CD4-positive, alpha-beta T cell (primary cell): ENCODE measurements at regions not wholly inside any gene's neighbourhood (a gene's known extent, or its start where the extent isn't known, plus 50 kb on each side); places are given as distances from the start of the nearest gene placed in this dataset.

ENCODE experiments used
- ATAC-seq: fragments of 200-7000 bp; cut with Tn5 transposase; one replicate; pipeline ENCODE4 v1.10.0; 2022; ENCODE audit warnings: mild to moderate bottlenecking; ENCODE audit not compliant: poor library complexity
- CTCF ChIA-PET: fragments of 350-600 bp; sonication (Branson Sonifier 250); formaldehyde crosslinking; loops from one replicate; lab custom pipeline; 2021; ENCODE audit warnings: antibody characterized with exemption, inconsistent platforms; lab: Charles Lee
- POLR2A ChIA-PET: fragments of 350-600 bp; sonication (Branson Sonifier 250); formaldehyde crosslinking; loops from one replicate; lab custom pipeline; 2021; ENCODE audit warnings: antibody characterized with exemption, inconsistent platforms; lab: Charles Lee
- DNase-seq, 14 experiments: peaks; one replicate each; pipeline ENCODE4 v3.0.0-alpha.2; 2013 to 2020; ENCODE audit warnings: mixed read lengths in 2 of 14
- H3K27ac ChIP-seq, 2 donors: one replicate each; pipeline versions ENCODE4 v1.5.1 to v1.7.0; 2013; ENCODE audit warnings: low read length in 2 of 2, low read depth in 1 of 2, mild to moderate bottlenecking in 1 of 2
- H3K27me3 ChIP-seq, 2 experiments: 1 replicate in 1 of 2; 2 replicates in 1 of 2; pipeline versions ENCODE4 v1.6.1 to v1.7.0; 2013; ENCODE audit warnings: low read length in 2 of 2, control low read depth in 1 of 2, mild to moderate bottlenecking in 1 of 2, moderate library complexity in 1 of 2; ENCODE audit not compliant: insufficient read depth in 2 of 2, control insufficient read depth in 1 of 2
- H3K36me3 ChIP-seq: one replicate; pipeline ENCODE4 v1.6.1; 2013; ENCODE audit warnings: low read length, control low read depth; ENCODE audit not compliant: insufficient read depth
- H3K4me1 ChIP-seq: one replicate; pipeline ENCODE4 v1.6.1; 2013; ENCODE audit warnings: low read length, control low read depth; ENCODE audit not compliant: insufficient read depth
- H3K4me3 ChIP-seq: one replicate; pipeline ENCODE4 v1.5.1; 2013; ENCODE audit warnings: mild to moderate bottlenecking, low read length, moderate library complexity
- H3K9me3 ChIP-seq, 2 experiments: 1 replicate in 1 of 2; 2 replicates in 1 of 2; pipeline versions ENCODE4 v1.6.1 to v1.7.0; 2013; ENCODE audit warnings: low read length in 2 of 2, mild to moderate bottlenecking in 2 of 2, control low read depth in 1 of 2, moderate library complexity in 1 of 2; ENCODE audit not compliant: control insufficient read depth in 1 of 2, insufficient read depth in 1 of 2
- H3K27ac Mint-ChIP-seq: one replicate; pipeline ENCODE4 v1.8.0; 2020; ENCODE audit warnings: mixed read lengths
- H3K27me3 Mint-ChIP-seq: one replicate; pipeline ENCODE4 v1.8.0; 2021; ENCODE audit warnings: mixed read lengths
- H3K36me3 Mint-ChIP-seq: one replicate; pipeline ENCODE4 v1.8.0; 2021; ENCODE audit warnings: low read depth, mixed read lengths
- H3K4me1 Mint-ChIP-seq: one replicate; pipeline ENCODE4 v1.8.0; 2021; ENCODE audit warnings: low read depth, mixed read lengths
- H3K4me3 Mint-ChIP-seq: one replicate; pipeline ENCODE4 v1.8.0; 2020; ENCODE audit warnings: mild to moderate bottlenecking, mixed read lengths
- H3K9me3 Mint-ChIP-seq: one replicate; pipeline ENCODE4 v1.8.0; 2020; ENCODE audit warnings: mixed read lengths
- intact Hi-C, 2 experiments: fragments of 100-400 bp; cut with DNase I in 1 of 2; cut with micrococcal nuclease in 1 of 2; formaldehyde crosslinking; loops; one replicate each; pipeline versions ENCODE4 v1.15.1 to v1.9.0; 2023 to 2025; cut with DNase I, micrococcal nuclease
- TF ChIP-seq, protein P1 (sequence below): fragments of 200-600 bp; IDR thresholded peaks from one replicate; pipeline ENCODE4 v1.8.0; 2022; ENCODE audit warnings: antibody characterized with exemption, mild to moderate bottlenecking

DNA sequence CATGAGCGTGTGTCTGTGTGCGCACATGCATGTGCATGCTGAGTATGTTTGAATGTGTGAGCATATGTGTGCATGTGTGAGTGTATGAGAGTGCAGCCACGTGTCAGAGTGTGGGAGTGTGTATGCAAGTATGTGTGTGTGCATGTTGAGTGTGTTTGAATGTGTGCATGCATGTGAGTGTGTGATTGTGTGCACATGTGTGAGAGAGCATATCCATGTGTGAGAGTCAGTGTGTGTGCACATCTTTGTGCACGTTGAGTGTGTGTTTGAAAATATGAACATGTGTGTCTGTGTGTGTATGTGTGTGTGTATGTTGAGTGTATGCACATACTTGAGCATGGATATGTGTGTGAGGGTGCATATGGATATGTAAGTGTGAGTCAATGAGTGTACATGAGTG is 730.8 kb downstream of the VRK1 start:
- no peaks in the 10 kb centered on the region for H3K36me3 Mint-ChIP-seq
- intact Hi-C loops, result no loop called here
- Histone ChIP-seq H3K4me1 (peaks cover 6% of the 10 kb centered on the region), H3K9me3 (no peaks in the 10 kb centered on the region), H3K27ac (no peak overlapping the region), H3K36me3 (no peaks in the 10 kb centered on the region), H3K27me3 (no peaks in the 10 kb centered on the region), H3K4me3 (no peak overlapping the region)
- no peak for ATAC-seq
- H3K9me3 Mint-ChIP-seq, result no peaks in the 10 kb centered on the region
- no peak for DNase-seq
- H3K27me3 Mint-ChIP-seq, result no peaks in the 10 kb centered on the region
- H3K4me1 Mint-ChIP-seq, result peaks cover 8% of the 10 kb centered on the region
- ChIA-PET CTCF (no interaction called here), POLR2A (no interaction called here)
- TF ChIP-seq, protein P1, sequence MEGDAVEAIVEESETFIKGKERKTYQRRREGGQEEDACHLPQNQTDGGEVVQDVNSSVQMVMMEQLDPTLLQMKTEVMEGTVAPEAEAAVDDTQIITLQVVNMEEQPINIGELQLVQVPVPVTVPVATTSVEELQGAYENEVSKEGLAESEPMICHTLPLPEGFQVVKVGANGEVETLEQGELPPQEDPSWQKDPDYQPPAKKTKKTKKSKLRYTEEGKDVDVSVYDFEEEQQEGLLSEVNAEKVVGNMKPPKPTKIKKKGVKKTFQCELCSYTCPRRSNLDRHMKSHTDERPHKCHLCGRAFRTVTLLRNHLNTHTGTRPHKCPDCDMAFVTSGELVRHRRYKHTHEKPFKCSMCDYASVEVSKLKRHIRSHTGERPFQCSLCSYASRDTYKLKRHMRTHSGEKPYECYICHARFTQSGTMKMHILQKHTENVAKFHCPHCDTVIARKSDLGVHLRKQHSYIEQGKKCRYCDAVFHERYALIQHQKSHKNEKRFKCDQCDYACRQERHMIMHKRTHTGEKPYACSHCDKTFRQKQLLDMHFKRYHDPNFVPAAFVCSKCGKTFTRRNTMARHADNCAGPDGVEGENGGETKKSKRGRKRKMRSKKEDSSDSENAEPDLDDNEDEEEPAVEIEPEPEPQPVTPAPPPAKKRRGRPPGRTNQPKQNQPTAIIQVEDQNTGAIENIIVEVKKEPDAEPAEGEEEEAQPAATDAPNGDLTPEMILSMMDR, result no peak
- H3K27ac Mint-ChIP-seq, result no peak overlapping the region
- H3K4me3 Mint-ChIP-seq, result no peak overlapping the region

DNA sequence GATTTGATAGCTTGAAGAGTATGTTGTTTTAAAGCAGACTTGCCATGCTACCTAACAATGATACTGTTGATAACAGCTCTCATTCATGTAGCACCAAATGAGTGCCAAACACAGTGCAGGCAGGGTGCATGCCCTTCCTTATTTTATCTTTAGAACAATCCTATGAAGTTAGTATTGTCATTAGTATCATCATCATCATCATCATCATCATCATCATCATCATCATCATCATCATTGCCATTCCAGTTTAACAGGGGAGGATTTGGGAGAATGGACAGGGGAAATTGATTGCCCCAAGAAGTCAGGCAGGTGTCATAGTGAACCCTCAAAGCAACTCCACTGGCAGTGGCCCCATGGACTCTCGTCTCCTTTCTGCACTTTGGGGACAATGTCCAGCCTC is 734.9 kb downstream of the VRK1 start:
- Mint-ChIP-seq H3K36me3 (no peaks in the 10 kb centered on the region), H3K4me3 (no peak overlapping the region), H3K4me1 (no peaks in the 10 kb centered on the region), H3K27me3 (no peaks in the 10 kb centered on the region), H3K27ac (no peak overlapping the region), H3K9me3 (no peaks in the 10 kb centered on the region)
- no peaks in the 10 kb centered on the region for H3K9me3 ChIP-seq
- H3K36me3 ChIP-seq, result no peaks in the 10 kb centered on the region
- ChIA-PET CTCF (no interaction called here), POLR2A (no interaction called here)
- TF ChIP-seq, protein P1, result no peak
- no peak for ATAC-seq
- no peaks in the 10 kb centered on the region for H3K4me1 ChIP-seq
- no peak overlapping the region for H3K27ac ChIP-seq
- DNase-seq, result no peak
- intact Hi-C loops, result no loop called here
- H3K4me3 ChIP-seq, result no peak overlapping the region
- no peaks in the 10 kb centered on the region for H3K27me3 ChIP-seq

DNA sequence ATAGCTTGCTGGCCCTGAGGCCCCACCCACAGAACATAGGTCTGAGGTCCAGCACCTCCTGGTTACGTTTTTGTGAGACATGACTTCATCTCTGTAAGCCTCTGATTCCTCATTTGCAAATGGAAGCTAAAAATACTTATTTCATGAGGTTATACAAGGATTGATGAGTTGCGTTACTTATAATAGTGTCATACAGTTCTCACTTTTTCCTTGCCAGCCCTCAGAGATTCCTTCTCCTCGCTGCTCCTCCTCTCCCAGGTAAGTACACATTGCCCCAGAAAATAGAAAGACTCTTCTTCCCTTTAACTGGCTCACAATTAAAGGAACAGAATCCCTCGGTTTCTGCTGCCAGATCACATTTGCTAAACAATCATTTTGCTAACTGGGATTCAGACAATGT is 739.2 kb downstream of the VRK1 start:
- H3K4me1 ChIP-seq, result peaks cover 7% of the 10 kb centered on the region
- Mint-ChIP-seq H3K36me3 (no peaks in the 10 kb centered on the region), H3K9me3 (no peaks in the 10 kb centered on the region), H3K27ac (no peak overlapping the region), H3K4me1 (peaks cover 8% of the 10 kb centered on the region), H3K27me3 (no peaks in the 10 kb centered on the region), H3K4me3 (no peak overlapping the region)
- H3K36me3 ChIP-seq, result no peaks in the 10 kb centered on the region
- H3K9me3 ChIP-seq, result no peaks in the 10 kb centered on the region
- no peak for DNase-seq
- no peak for ATAC-seq
- intact Hi-C loops, result no loop called here
- POLR2A ChIA-PET, result no interaction called here
- TF ChIP-seq, protein P1, result no peak
- no peaks in the 10 kb centered on the region for H3K27me3 ChIP-seq
- no peak overlapping the region for H3K4me3 ChIP-seq
- no peak overlapping the region for H3K27ac ChIP-seq
- CTCF ChIA-PET, result no interaction called here
